ENCODE measurements at regions not wholly inside any gene's neighbourhood (a gene's known extent, or its start where the extent isn't known, plus 50 kb on each side); places are given as distances from the start of the nearest gene placed in this dataset.

DNA sequence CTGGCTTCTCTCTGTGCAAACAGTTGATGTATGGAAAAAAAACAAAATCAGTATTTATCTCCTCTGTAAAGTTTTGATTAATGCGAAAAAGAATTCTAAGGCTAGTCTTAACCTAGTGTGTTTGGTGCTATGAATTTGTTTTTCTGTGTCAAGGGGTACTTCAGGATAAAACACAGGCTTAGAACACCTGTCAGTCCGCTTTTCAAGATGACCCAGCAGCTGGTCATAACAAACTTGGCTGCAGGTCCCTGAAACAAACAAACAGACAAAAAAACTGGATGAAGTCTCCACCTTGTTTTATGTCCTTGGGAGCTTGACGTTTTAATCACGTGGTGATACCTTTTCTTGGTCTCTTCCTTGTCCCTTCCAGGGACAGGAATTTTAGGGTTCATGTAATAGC lies 689.3 kb downstream of the UQCRFS1 start:
- no peaks in the 10 kb centered on the region for H3K36me3 ChIP-seq (ENCODE audit: insufficient read depth, low read length)
- no peaks in the 10 kb centered on the region for H3K27me3 ChIP-seq (ENCODE audit: insufficient read depth, low read length)
- H3K9me3 ChIP-seq (ENCODE audit: low read length): no peaks in the 10 kb centered on the region
- H3K4me3 ChIP-seq (ENCODE audit: low read length): no peak overlapping the region
- no peaks in the 10 kb centered on the region for H3K4me1 ChIP-seq (ENCODE audit: insufficient read depth, low read length)
- no peak overlapping the region for H2AFZ ChIP-seq (ENCODE audit: low read depth, low read length)

- no peak overlapping the region for H3K4me3 ChIP-seq (ENCODE audit: low read length)
- no peaks in the 10 kb centered on the region for H3K9me3 ChIP-seq (ENCODE audit: low read length)
- H3K4me1 ChIP-seq (ENCODE audit: insufficient read depth, low read length): no peaks in the 10 kb centered on the region
- no peak overlapping the region for H2AFZ ChIP-seq (ENCODE audit: low read depth, low read length)
- H3K36me3 ChIP-seq (ENCODE audit: insufficient read depth, low read length): no peaks in the 10 kb centered on the region
- no peaks in the 10 kb centered on the region for H3K27me3 ChIP-seq (ENCODE audit: insufficient read depth, low read length)
These were observed 690.4 kb downstream of the UQCRFS1 start for GRCh38 chr19:28522545-28522922.

DNA sequence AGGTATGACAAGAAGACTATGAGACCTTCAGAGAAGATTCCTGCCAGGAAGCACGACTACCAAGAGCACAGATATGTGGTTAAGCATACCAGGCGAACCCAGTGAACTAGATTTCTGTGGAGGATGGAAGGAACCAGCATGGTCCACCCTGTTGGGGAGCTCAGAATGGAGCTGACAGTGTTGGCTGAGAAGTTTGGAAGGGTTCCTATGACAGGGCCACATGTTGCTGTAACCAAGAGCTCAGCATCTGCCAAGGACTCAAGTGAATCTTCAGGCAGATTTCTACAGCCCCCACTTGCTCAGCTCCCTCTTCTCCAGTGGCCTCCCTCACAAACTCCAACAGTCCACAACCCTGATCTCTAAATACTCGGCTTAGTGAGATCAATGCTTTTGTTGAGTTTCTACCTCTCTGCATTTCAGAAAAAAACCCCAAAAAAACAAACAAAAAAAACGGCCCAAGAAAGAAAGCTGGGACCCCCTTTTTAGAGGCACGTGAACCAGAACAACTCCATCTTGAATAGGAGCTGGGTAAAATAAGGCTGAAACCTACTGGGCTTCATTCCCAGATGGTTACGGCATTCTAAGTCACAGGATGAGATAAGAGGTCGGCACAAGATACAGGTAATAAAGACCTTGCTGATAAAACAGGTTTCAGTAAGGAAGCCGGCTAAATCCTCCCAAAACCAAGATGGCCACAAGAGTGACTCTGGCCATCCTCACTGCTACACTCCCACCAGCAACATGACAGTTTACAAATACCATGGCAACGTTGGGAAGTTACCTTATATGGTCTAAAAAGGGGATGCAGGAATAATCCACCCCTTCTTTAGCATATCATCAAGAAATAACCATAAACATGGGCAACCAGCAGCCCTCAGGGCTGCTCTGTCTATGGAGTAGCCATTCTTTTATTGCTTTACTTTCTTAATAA lies 691.1 kb downstream of the UQCRFS1 start:
- no peaks in the 10 kb centered on the region for H3K36me3 ChIP-seq (ENCODE audit: insufficient read depth, low read length)
- H2AFZ ChIP-seq (ENCODE audit: low read depth, low read length): no peak overlapping the region
- no peaks in the 10 kb centered on the region for H3K4me1 ChIP-seq (ENCODE audit: insufficient read depth, low read length)
- no peak overlapping the region for H3K4me3 ChIP-seq (ENCODE audit: low read length)
- H3K27me3 ChIP-seq (ENCODE audit: insufficient read depth, low read length): no peaks in the 10 kb centered on the region
- H3K9me3 ChIP-seq (ENCODE audit: low read length): no peaks in the 10 kb centered on the region

GRCh38 chr19:28520998-28521568 lies 691.9 kb downstream of the UQCRFS1 start:
- H3K4me3 ChIP-seq (ENCODE audit: low read length): no peak overlapping the region
- no peaks in the 10 kb centered on the region for H3K27me3 ChIP-seq (ENCODE audit: insufficient read depth, low read length)
- no peaks in the 10 kb centered on the region for H3K4me1 ChIP-seq (ENCODE audit: insufficient read depth, low read length)
- H3K36me3 ChIP-seq (ENCODE audit: insufficient read depth, low read length): no peaks in the 10 kb centered on the region
- H2AFZ ChIP-seq (ENCODE audit: low read depth, low read length): no peak overlapping the region
- H3K9me3 ChIP-seq (ENCODE audit: low read length): no peaks in the 10 kb centered on the region

DNA sequence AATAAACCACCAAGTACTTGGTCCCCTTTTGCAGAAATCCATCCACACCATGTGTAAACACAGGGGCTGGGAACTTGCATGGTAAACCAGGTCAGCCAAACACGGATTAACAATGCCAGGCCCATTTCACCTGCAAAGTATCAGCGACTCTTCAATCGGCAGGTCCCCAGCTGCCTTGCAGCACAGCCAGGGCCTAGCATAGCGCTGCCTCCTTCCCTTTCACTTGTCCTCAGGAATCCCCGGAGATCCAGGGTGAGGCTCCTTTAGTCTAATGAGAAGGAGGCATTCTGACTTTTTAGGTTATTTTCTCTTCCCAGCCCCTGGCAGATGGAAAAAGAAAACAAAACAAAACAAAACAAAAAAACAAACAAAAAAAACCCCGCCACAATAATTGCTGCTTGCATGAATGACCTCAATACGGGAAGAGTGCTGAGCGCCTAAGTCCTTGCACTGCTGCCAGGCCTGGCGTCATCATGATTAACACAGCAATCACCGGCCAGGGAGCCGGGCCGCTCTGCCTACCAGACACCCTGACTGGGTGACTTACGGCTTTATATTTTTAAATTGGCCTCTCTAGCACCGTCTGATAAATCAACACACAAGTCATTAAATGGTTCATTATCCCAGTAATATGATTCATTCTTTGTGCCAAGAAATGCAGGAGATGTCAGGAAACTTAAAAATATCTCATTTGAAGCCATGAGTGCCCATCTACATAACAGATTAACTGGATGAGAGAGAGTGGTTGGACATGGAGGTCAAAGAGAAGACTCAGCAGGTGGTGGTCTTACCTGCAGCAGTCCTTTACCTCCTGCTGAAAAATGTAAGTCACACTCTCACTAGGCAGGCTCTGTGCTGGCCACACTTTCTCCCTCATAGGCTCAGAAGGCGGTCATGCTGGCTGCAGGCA lies 692.7 kb downstream of the UQCRFS1 start:
- H2AFZ ChIP-seq (ENCODE audit: low read depth, low read length): no peak overlapping the region
- H3K27me3 ChIP-seq (ENCODE audit: insufficient read depth, low read length): no peaks in the 10 kb centered on the region
- H3K4me1 ChIP-seq (ENCODE audit: insufficient read depth, low read length): no peaks in the 10 kb centered on the region
- no peaks in the 10 kb centered on the region for H3K36me3 ChIP-seq (ENCODE audit: insufficient read depth, low read length)
- H3K9me3 ChIP-seq (ENCODE audit: low read length): no peaks in the 10 kb centered on the region
- H3K4me3 ChIP-seq (ENCODE audit: low read length): no peak overlapping the region

GRCh38 chr19:28519218-28519779 lies 693.7 kb downstream of the UQCRFS1 start:
- Histone ChIP-seq H3K9me3 (ENCODE audit: low read length) (no peaks in the 10 kb centered on the region), H3K27me3 (ENCODE audit: insufficient read depth, low read length) (no peaks in the 10 kb centered on the region), H3K4me3 (ENCODE audit: low read length) (no peak overlapping the region), H3K36me3 (ENCODE audit: insufficient read depth, low read length) (no peaks in the 10 kb centered on the region), H3K4me1 (ENCODE audit: insufficient read depth, low read length) (no peaks in the 10 kb centered on the region), H2AFZ (ENCODE audit: low read depth, low read length) (no peak overlapping the region)

GRCh38 chr19:28516415-28516872 lies 696.5 kb downstream of the UQCRFS1 start:
- Histone ChIP-seq H3K4me1 (ENCODE audit: insufficient read depth, low read length) (no peaks in the 10 kb centered on the region), H3K4me3 (ENCODE audit: low read length) (no peak overlapping the region), H3K9me3 (ENCODE audit: low read length) (no peaks in the 10 kb centered on the region), H2AFZ (ENCODE audit: low read depth, low read length) (no peak overlapping the region), H3K36me3 (ENCODE audit: insufficient read depth, low read length) (no peaks in the 10 kb centered on the region), H3K27me3 (ENCODE audit: insufficient read depth, low read length) (no peaks in the 10 kb centered on the region)

GRCh38 chr19:28514166-28514565 lies 698.8 kb downstream of the UQCRFS1 start:
- Histone ChIP-seq H2AFZ (ENCODE audit: low read depth, low read length) (no peak overlapping the region), H3K9me3 (ENCODE audit: low read length) (no peaks in the 10 kb centered on the region), H3K4me3 (ENCODE audit: low read length) (no peak overlapping the region), H3K4me1 (ENCODE audit: insufficient read depth, low read length) (no peaks in the 10 kb centered on the region), H3K36me3 (ENCODE audit: insufficient read depth, low read length) (no peaks in the 10 kb centered on the region), H3K27me3 (ENCODE audit: insufficient read depth, low read length) (no peaks in the 10 kb centered on the region)

GRCh38 chr19:28511655-28512054 lies 701.3 kb downstream of the UQCRFS1 start:
- Histone ChIP-seq H2AFZ (ENCODE audit: low read depth, low read length) (no peak overlapping the region), H3K9me3 (ENCODE audit: low read length) (no peaks in the 10 kb centered on the region), H3K27me3 (ENCODE audit: insufficient read depth, low read length) (no peaks in the 10 kb centered on the region), H3K4me1 (ENCODE audit: insufficient read depth, low read length) (no peaks in the 10 kb centered on the region), H3K36me3 (ENCODE audit: insufficient read depth, low read length) (no peaks in the 10 kb centered on the region), H3K4me3 (ENCODE audit: low read length) (no peak overlapping the region)

DNA sequence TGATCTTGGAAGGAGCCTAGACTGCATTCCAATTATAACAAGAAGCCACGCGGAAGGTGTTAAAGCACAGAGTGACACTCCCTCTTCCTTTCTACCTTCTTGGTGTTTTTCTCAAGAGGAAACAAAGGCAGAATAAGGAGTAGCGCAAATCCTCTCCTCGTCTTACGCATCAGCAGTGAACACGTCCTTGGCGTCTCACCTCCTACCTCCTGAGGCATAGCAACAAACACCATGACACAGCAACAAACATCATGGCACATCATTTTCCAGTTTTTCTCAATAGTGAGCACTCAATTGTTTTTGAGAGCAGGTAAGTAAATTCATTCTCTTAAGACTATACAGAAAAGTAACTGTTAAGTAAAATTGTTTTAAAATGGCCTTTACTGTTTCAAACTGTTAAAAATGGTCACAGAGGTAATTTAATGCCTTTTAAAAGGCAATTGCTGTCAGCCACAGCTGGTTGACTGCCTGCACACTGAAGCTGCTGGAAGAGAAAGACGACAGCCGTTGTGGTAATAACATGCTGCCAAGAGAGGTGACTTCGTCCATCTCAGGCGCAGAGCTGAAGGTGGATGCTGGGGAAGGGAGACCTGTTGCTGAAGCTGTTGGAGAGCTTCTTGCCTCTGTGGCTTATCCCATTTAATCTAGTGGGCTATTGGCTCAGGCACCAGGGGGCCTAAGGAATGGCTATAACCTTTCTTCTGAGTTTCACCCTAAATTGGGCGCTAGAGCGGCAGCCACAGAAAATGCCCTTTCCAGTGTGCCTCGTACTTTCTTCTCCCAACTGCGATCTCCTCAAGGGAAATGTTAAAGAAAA lies 703.7 kb downstream of the UQCRFS1 start:
- no peaks in the 10 kb centered on the region for H3K4me1 ChIP-seq (ENCODE audit: insufficient read depth, low read length)
- H2AFZ ChIP-seq (ENCODE audit: low read depth, low read length): no peak overlapping the region
- H3K36me3 ChIP-seq (ENCODE audit: insufficient read depth, low read length): no peaks in the 10 kb centered on the region
- H3K9me3 ChIP-seq (ENCODE audit: low read length): no peaks in the 10 kb centered on the region
- no peak overlapping the region for H3K4me3 ChIP-seq (ENCODE audit: low read length)
- no peaks in the 10 kb centered on the region for H3K27me3 ChIP-seq (ENCODE audit: insufficient read depth, low read length)

GRCh38 chr19:28508666-28509065 lies 704.3 kb downstream of the UQCRFS1 start:
- Histone ChIP-seq H3K4me3 (ENCODE audit: low read length) (no peak overlapping the region), H3K36me3 (ENCODE audit: insufficient read depth, low read length) (no peaks in the 10 kb centered on the region), H3K4me1 (ENCODE audit: insufficient read depth, low read length) (no peaks in the 10 kb centered on the region), H3K27me3 (ENCODE audit: insufficient read depth, low read length) (no peaks in the 10 kb centered on the region), H3K9me3 (ENCODE audit: low read length) (no peaks in the 10 kb centered on the region), H2AFZ (ENCODE audit: low read depth, low read length) (no peak overlapping the region)

DNA sequence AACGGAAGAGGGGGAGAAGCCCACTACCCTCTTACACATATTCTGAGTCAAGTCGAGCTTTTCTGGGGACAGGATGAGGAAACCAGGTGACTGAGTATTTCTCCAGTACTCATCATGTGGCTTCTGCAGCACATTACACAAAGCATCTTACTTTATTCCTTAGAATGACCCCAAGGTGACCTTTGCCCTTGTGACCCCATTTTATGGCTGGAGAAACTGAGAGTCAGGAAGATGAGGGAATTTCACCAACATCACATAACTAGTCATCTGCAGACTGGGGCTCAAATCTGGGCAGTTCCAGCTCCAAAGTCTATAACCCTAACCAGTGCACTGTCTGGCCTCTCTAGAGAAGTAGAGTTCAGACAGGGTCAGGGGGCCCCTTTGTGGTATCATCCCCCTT lies 707.0 kb downstream of the UQCRFS1 start:
- H3K9me3 ChIP-seq (ENCODE audit: low read length): no peaks in the 10 kb centered on the region
- no peaks in the 10 kb centered on the region for H3K36me3 ChIP-seq (ENCODE audit: insufficient read depth, low read length)
- no peak overlapping the region for H3K4me3 ChIP-seq (ENCODE audit: low read length)
- H3K4me1 ChIP-seq (ENCODE audit: insufficient read depth, low read length): no peaks in the 10 kb centered on the region
- no peaks in the 10 kb centered on the region for H3K27me3 ChIP-seq (ENCODE audit: insufficient read depth, low read length)
- no peak overlapping the region for H2AFZ ChIP-seq (ENCODE audit: low read depth, low read length)

All from neuron (in vitro differentiated cells).